Panc1 (cell line): ENCODE measurements at regions not wholly inside any gene's neighbourhood (a gene's known extent, or its start where the extent isn't known, plus 50 kb on each side); places are given as distances from the start of the nearest gene placed in this dataset.

ENCODE experiments used
- POLR2AphosphoS5 ChIP-seq: IDR thresholded peaks from 2 replicates; pipeline ENCODE4 v1.6.1; 2012; ENCODE audit warnings: mild to moderate bottlenecking, low read depth, low read length, moderate library complexity
- REST ChIP-seq, 2 experiments: IDR thresholded peaks; 2 replicates each; pipeline ENCODE4 v1.6.1; 2011 to 2012; ENCODE audit warnings: low read depth in 2 of 2, control low read depth in 1 of 2, low read length in 1 of 2, mild to moderate bottlenecking in 1 of 2, moderate library complexity in 1 of 2; ENCODE audit not compliant: insufficient read depth in 1 of 2
- SIN3A ChIP-seq: IDR thresholded peaks from 2 replicates; pipeline ENCODE4 v1.6.1; 2012; ENCODE audit warnings: low read depth, mild to moderate bottlenecking, low read length, moderate library complexity, borderline replicate concordance; ENCODE audit not compliant: insufficient read depth
- TCF7L2 ChIP-seq: IDR thresholded peaks from 2 replicates; pipeline ENCODE4 v1.6.1; 2011; ENCODE audit warnings: mild to moderate bottlenecking, low read depth, low read length, inconsistent platforms
- TF ChIP-seq, protein P1 (sequence below): fragments of 450-650 bp; IDR thresholded peaks from 2 replicates; pipeline ENCODE4 v1.5.1; 2017; ENCODE audit warnings: mild to moderate bottlenecking

- TF ChIP-seq, protein P1, sequence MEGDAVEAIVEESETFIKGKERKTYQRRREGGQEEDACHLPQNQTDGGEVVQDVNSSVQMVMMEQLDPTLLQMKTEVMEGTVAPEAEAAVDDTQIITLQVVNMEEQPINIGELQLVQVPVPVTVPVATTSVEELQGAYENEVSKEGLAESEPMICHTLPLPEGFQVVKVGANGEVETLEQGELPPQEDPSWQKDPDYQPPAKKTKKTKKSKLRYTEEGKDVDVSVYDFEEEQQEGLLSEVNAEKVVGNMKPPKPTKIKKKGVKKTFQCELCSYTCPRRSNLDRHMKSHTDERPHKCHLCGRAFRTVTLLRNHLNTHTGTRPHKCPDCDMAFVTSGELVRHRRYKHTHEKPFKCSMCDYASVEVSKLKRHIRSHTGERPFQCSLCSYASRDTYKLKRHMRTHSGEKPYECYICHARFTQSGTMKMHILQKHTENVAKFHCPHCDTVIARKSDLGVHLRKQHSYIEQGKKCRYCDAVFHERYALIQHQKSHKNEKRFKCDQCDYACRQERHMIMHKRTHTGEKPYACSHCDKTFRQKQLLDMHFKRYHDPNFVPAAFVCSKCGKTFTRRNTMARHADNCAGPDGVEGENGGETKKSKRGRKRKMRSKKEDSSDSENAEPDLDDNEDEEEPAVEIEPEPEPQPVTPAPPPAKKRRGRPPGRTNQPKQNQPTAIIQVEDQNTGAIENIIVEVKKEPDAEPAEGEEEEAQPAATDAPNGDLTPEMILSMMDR, result no peak
- TF ChIP-seq SIN3A (no peak), POLR2AphosphoS5 (no peak), REST (IDR thresholded peaks at IDR 0.05; ENCODE audit: insufficient read depth in 1 of 2, low read depth in 2 of 2, low read length in 1 of 2) (no peak), TCF7L2 (no peak)
Observed at GRCh38 chr3:193773266-193774220, 180.5 kb downstream of the OPA1 start.
